ENCODE measurements at regions not wholly inside any gene's neighbourhood (a gene's known extent, or its start where the extent isn't known, plus 50 kb on each side); places are given as distances from the start of the nearest gene placed in this dataset.

GRCh38 chr6:43940071-43940392 lies 170.0 kb downstream of the VEGFA start:
- H3K4me3 ChIP-seq (replicated peaks in 1 of 3; ENCODE audit: insufficient read depth in 1 of 3, low read depth in 2 of 3, low read length in 3 of 3), result no peak overlapping the region
- H3K4me2 ChIP-seq (ENCODE audit: low read depth, low read length), result no peak overlapping the region
- no peak for DNase-seq (ENCODE audit: low spot score)
- no peak for ATAC-seq
- WGBS (ENCODE audit: low lambda C conversion rate), result 19% methylated on average over 2 of the region's 2 CpGs
- no peak overlapping the region for H3K9ac ChIP-seq (ENCODE audit: insufficient read depth, low read depth, low read length)
- BruUV-seq (replicated peaks), result no TSS peak
- POLR2A ChIA-PET, result interaction anchor here (2.1 kb wide), 1 partner anchor 13 kb away, joined by 6 read pairs; no protein-coding TSS in a partner anchor
- H3K36me3 ChIP-seq (replicated peaks in 1 of 2; ENCODE audit: control insufficient read depth in 1 of 2, insufficient read depth in 2 of 2, low read length in 2 of 2), result no peaks in the 10 kb centered on the region
- H3K9me3 ChIP-seq (ENCODE audit: low read length), result no peaks in the 10 kb centered on the region; the same call in 1 of the 2 replicates
- TF ChIP-seq THRA (CRISPR knock-in tag; IDR thresholded peaks at IDR 0.05; ENCODE audit: borderline replicate concordance) (peak; percentile 34; the same call in 1 of the 2 replicates), POLR2G (IDR thresholded peaks at IDR 0.05; ENCODE audit: low read depth, low read length) (no peak), RXRA (CRISPR knock-in tag; IDR thresholded peaks at IDR 0.05) (0 out of 2 replicates have a peak, but pooled peaks have one; percentile 38)
- no peak for FAIRE-seq
- H4K20me1 ChIP-seq (ENCODE audit: insufficient read depth, low read length), result no peaks in the 10 kb centered on the region
- in situ Hi-C loops (cut with HindIII; ENCODE audit: extremely low pct_ligation_motif_present, low pct_unique_long_range_greater_than_20kb), result no loop called here
- H3K27ac ChIP-seq (ENCODE audit: extremely low read length, insufficient read depth, low read length), result no peak overlapping the region
- CTCF ChIA-PET (ENCODE audit: low intra/inter-chr PET ratio, low total read pairs), result no interaction called here
- H3K4me1 ChIP-seq (ENCODE audit: insufficient read depth, low read length), result peaks cover 31% of the 10 kb centered on the region
- peaks cover 18 to 60% of the 10 kb centered on the region in 2 experiments for H3K27me3 ChIP-seq (ENCODE audit: control insufficient read depth in 1 of 2, insufficient read depth in 2 of 2, low read length in 2 of 2)
- no peak overlapping the region for H2AFZ ChIP-seq (ENCODE audit: low read length)
- intact Hi-C loops (cut with micrococcal nuclease; ENCODE audit: unreplicated experiment), result no loop called here
- no peaks in the 10 kb centered on the region for H3K79me2 ChIP-seq (ENCODE audit: insufficient read depth, low read length)

GRCh38 chr6:43939281-43940070 lies 169.5 kb downstream of the VEGFA start:
- Histone ChIP-seq H4K20me1 (ENCODE audit: insufficient read depth, low read length) (no peaks in the 10 kb centered on the region), H3K36me3 (replicated peaks in 1 of 2; ENCODE audit: control insufficient read depth in 1 of 2, insufficient read depth in 2 of 2, low read length in 2 of 2) (no peaks in the 10 kb centered on the region), H3K4me3 (replicated peaks in 1 of 3; ENCODE audit: insufficient read depth in 1 of 3, low read depth in 2 of 3, low read length in 3 of 3) (no peak overlapping the region), H3K4me2 (ENCODE audit: low read depth, low read length) (no peak overlapping the region), H3K27me3 (ENCODE audit: control insufficient read depth in 1 of 2, insufficient read depth in 2 of 2, low read length in 2 of 2) (peaks cover 18 to 64% of the 10 kb centered on the region in 2 experiments), H3K79me2 (ENCODE audit: insufficient read depth, low read length) (no peaks in the 10 kb centered on the region), H3K27ac (ENCODE audit: extremely low read length, insufficient read depth, low read length) (no peak overlapping the region), H3K9ac (ENCODE audit: insufficient read depth, low read depth, low read length) (no peak overlapping the region), H2AFZ (ENCODE audit: low read length) (no peak overlapping the region), H3K4me1 (ENCODE audit: insufficient read depth, low read length) (peaks cover 37% of the 10 kb centered on the region), H3K9me3 (ENCODE audit: low read length) (no peaks in the 10 kb centered on the region)
- FAIRE-seq, result no peak
- POLR2A ChIA-PET, result interaction anchor here (1.0 to 2.1 kb wide), 2 partner anchors 12 to 13 kb away, joined by 3 to 6 read pairs; no protein-coding TSS in a partner anchor
- CTCF ChIA-PET (ENCODE audit: low intra/inter-chr PET ratio, low total read pairs), result no interaction called here
- no peak for DNase-seq (ENCODE audit: low spot score)
- no TSS peak for BruUV-seq (replicated peaks)
- in situ Hi-C loops (cut with HindIII; ENCODE audit: extremely low pct_ligation_motif_present, low pct_unique_long_range_greater_than_20kb), result no loop called here
- ATAC-seq, result no peak
- WGBS (ENCODE audit: low lambda C conversion rate), result 47% methylated on average over 14 of the region's 15 CpGs
- intact Hi-C loops (cut with micrococcal nuclease; ENCODE audit: unreplicated experiment), result no loop called here
- TF ChIP-seq HNRNPL (IDR thresholded peaks at IDR 0.05; ENCODE audit: low read depth, low read length), result 0 out of 2 replicates have a peak, but pooled peaks have one; percentile 50
- no peak for TF ChIP-seq HOXA7 (CRISPR knock-in tag; IDR thresholded peaks at IDR 0.05)
- TF ChIP-seq RERE (CRISPR knock-in tag; IDR thresholded peaks at IDR 0.05; ENCODE audit: low read depth), result no peak
- no peak for TF ChIP-seq HINFP (CRISPR knock-in tag; IDR thresholded peaks at IDR 0.05; ENCODE audit: low read depth)
